ENCODE measurements at regions not wholly inside any gene's neighbourhood (a gene's known extent, or its start where the extent isn't known, plus 50 kb on each side); places are given as distances from the start of the nearest gene placed in this dataset.

GRCh38 chr13:30109471-30110135 is 197.7 kb downstream of the KATNAL1 start:
- DNase-seq: no peak
- Histone ChIP-seq H3K36me3 (replicated peaks) (no peaks in the 10 kb centered on the region), H3K4me3 (ENCODE audit: low read depth, low read length) (no peak overlapping the region), H3K27ac (no peak overlapping the region), H3K27me3 (replicated peaks) (no peaks in the 10 kb centered on the region)
- TF ChIP-seq CTCF (IDR thresholded peaks at IDR 0.05; ENCODE audit: low read depth, low read length, missing control alignments): no peak
- in situ Hi-C loops (cut with HindIII; ENCODE audit: low pct_ligation_motif_present, low sequenced_read_pairs): loop anchor here (25.0 kb wide), 1 partner anchor 347 kb away; no protein-coding TSS in a partner anchor

GRCh38 chr13:30108913-30109237 is 198.5 kb downstream of the KATNAL1 start:
- no peak for DNase-seq
- Histone ChIP-seq H3K27me3 (replicated peaks) (no peaks in the 10 kb centered on the region), H3K27ac (no peak overlapping the region), H3K36me3 (replicated peaks) (no peaks in the 10 kb centered on the region), H3K4me3 (ENCODE audit: low read depth, low read length) (no peak overlapping the region)
- in situ Hi-C loops (cut with HindIII; ENCODE audit: low pct_ligation_motif_present, low sequenced_read_pairs): loop anchor here (25.0 kb wide), 1 partner anchor 347 kb away; no protein-coding TSS in a partner anchor
- no peak for TF ChIP-seq CTCF (IDR thresholded peaks at IDR 0.05; ENCODE audit: low read depth, low read length, missing control alignments)

GRCh38 chr13:30108216-30108912 is 199.0 kb downstream of the KATNAL1 start:
- Histone ChIP-seq H3K27me3 (replicated peaks) (no peaks in the 10 kb centered on the region), H3K4me3 (ENCODE audit: low read depth, low read length) (no peak overlapping the region), H3K27ac (no peak overlapping the region), H3K36me3 (replicated peaks) (no peaks in the 10 kb centered on the region)
- no peak for DNase-seq
- no peak for TF ChIP-seq CTCF (IDR thresholded peaks at IDR 0.05; ENCODE audit: low read depth, low read length, missing control alignments)
- in situ Hi-C loops (cut with HindIII; ENCODE audit: low pct_ligation_motif_present, low sequenced_read_pairs): loop anchor here (25.0 kb wide), 1 partner anchor 346 kb away; no protein-coding TSS in a partner anchor

- H3K36me3 ChIP-seq (replicated peaks): no peaks in the 10 kb centered on the region
- H3K27me3 ChIP-seq (replicated peaks): no peaks in the 10 kb centered on the region
- TF ChIP-seq CTCF (IDR thresholded peaks at IDR 0.05; ENCODE audit: low read depth, low read length, missing control alignments): no peak
- no peak overlapping the region for H3K4me3 ChIP-seq (ENCODE audit: low read depth, low read length)
- no peak for DNase-seq
- H3K27ac ChIP-seq: no peak overlapping the region
- in situ Hi-C loops (cut with HindIII; ENCODE audit: low pct_ligation_motif_present, low sequenced_read_pairs): loop anchor here (25.0 kb wide), 1 partner anchor 345 kb away; no protein-coding TSS in a partner anchor
Measured at GRCh38 chr13:30107521-30108136, 199.7 kb downstream of the KATNAL1 start.

- no peak for TF ChIP-seq CTCF (IDR thresholded peaks at IDR 0.05; ENCODE audit: low read depth, low read length, missing control alignments)
- no peak overlapping the region for H3K27ac ChIP-seq
- DNase-seq: no peak
- in situ Hi-C loops (cut with HindIII; ENCODE audit: low pct_ligation_motif_present, low sequenced_read_pairs): loop anchor here (25.0 kb wide), 1 partner anchor 345 kb away; no protein-coding TSS in a partner anchor
- no peaks in the 10 kb centered on the region for H3K36me3 ChIP-seq (replicated peaks)
- no peak overlapping the region for H3K4me3 ChIP-seq (ENCODE audit: low read depth, low read length)
- no peaks in the 10 kb centered on the region for H3K27me3 ChIP-seq (replicated peaks)
Measured at GRCh38 chr13:30107121-30107520, 200.2 kb downstream of the KATNAL1 start.
